ENCODE measurements at regions not wholly inside any gene's neighbourhood (a gene's known extent, or its start where the extent isn't known, plus 50 kb on each side); places are given as distances from the start of the nearest gene placed in this dataset.
A peak's percentile ranks its signal among the peaks of the same experiment; 100 is the strongest.
"Not testable (repeated sequence)": the region's sequence is repeated elsewhere in the genome, so short reads cannot be mapped to it uniquely, and the experiment has no call there.

- peak; percentile 100 for TF ChIP-seq CTCF (conservative IDR thresholded peaks at IDR 0.05; ENCODE audit: low read depth in 2 of 2)
- not testable (repeated sequence) for TF ChIP-seq EZH2phosphoT487 (IDR thresholded peaks at IDR 0.05; ENCODE audit: unreplicated experiment)
Observed at GRCh38 chr22:25462474-25463346, 101.8 kb upstream of the GRK3 start.

All from GM23338 (cell line).